Keratinocyte (primary cell): ENCODE measurements at regions not wholly inside any gene's neighbourhood (a gene's known extent, or its start where the extent isn't known, plus 50 kb on each side); places are given as distances from the start of the nearest gene placed in this dataset.

Experiments used
- DNase-seq: peaks from one replicate; pipeline ENCODE4 v3.0.0-alpha.2; 2011; ENCODE audit warnings: low read depth, missing footprints, low spot score
- FAIRE-seq: peaks from 2 replicates; lab custom pipeline; 2011; peaks lifted over from hg19 to GRCh38; lab: Jason Lieb, UNC
- H2AFZ ChIP-seq: 2 replicates; pipeline ENCODE4 v1.6.0; 2012; ENCODE audit warnings: low read length, control low read depth, inconsistent platforms; ENCODE audit not compliant: control insufficient read depth
- H3K27ac ChIP-seq: 2 replicates; pipeline ENCODE4 v1.5.1; 2011; ENCODE audit warnings: low read length; ENCODE audit not compliant: control insufficient read depth, insufficient read depth
- H3K27me3 ChIP-seq: 3 replicates; pipeline ENCODE4 v1.6.0; 2011; ENCODE audit warnings: low read length; ENCODE audit not compliant: control insufficient read depth, insufficient read depth; ENCODE audit errors: extremely low read depth
- H3K36me3 ChIP-seq, 2 experiments: 2 replicates in 1 of 2; 3 replicates in 1 of 2; pipeline ENCODE4 v1.5.1; 2011; ENCODE audit warnings: low read length in 2 of 2, mild to moderate bottlenecking in 1 of 2; ENCODE audit not compliant: control insufficient read depth in 2 of 2, insufficient read depth in 2 of 2; ENCODE audit errors: extremely low read depth in 1 of 2
- H3K4me1 ChIP-seq: 3 replicates; pipeline ENCODE4 v1.5.1; 2011; ENCODE audit warnings: low read length; ENCODE audit not compliant: control insufficient read depth, insufficient read depth; ENCODE audit errors: extremely low read depth
- H3K4me2 ChIP-seq: 3 replicates; pipeline ENCODE4 v1.6.0; 2011; ENCODE audit warnings: low read depth, low read length; ENCODE audit not compliant: control insufficient read depth, insufficient read depth; ENCODE audit errors: extremely low read depth
- H3K4me3 ChIP-seq, 3 experiments: fragments of 200-600 bp in 1 of 3; sonication (generic) in 1 of 3; 2 replicates in 2 of 3; 3 replicates in 1 of 3; pipeline ENCODE4 v1.5.1; 2011 to 2016; ENCODE audit warnings: low read length in 3 of 3, mild to moderate bottlenecking in 3 of 3, control low read depth in 2 of 3, inconsistent platforms in 1 of 3, low read depth in 1 of 3, mixed read lengths in 1 of 3, mixed run types in 1 of 3, moderate library complexity in 1 of 3; ENCODE audit not compliant: control insufficient read depth in 2 of 3, insufficient read depth in 2 of 3; ENCODE audit errors: extremely low read depth in 1 of 3
- H3K79me2 ChIP-seq: 2 replicates; pipeline ENCODE4 v1.6.0; 2012; ENCODE audit warnings: low read length; ENCODE audit not compliant: control insufficient read depth, insufficient read depth
- H3K9ac ChIP-seq: 3 replicates; pipeline ENCODE4 v1.6.0; 2011; ENCODE audit warnings: low read length; ENCODE audit not compliant: control insufficient read depth, insufficient read depth; ENCODE audit errors: extremely low read depth
- H3K9me1 ChIP-seq: 3 replicates; pipeline ENCODE4 v1.6.0; 2011; ENCODE audit warnings: low read length; ENCODE audit not compliant: control insufficient read depth, insufficient read depth; ENCODE audit errors: extremely low read depth
- H3K9me3 ChIP-seq: 2 replicates; pipeline ENCODE4 v1.5.1; 2012; ENCODE audit warnings: low read depth, low read length; ENCODE audit not compliant: control insufficient read depth
- H4K20me1 ChIP-seq: 3 replicates; pipeline ENCODE4 v1.6.0; 2011; ENCODE audit warnings: low read length; ENCODE audit not compliant: control insufficient read depth, insufficient read depth; ENCODE audit errors: extremely low read depth
- EZH2 ChIP-seq: IDR thresholded peaks from one replicate; pipeline ENCODE4 v1.6.1; 2012; ENCODE audit warnings: inconsistent platforms, mild to moderate bottlenecking, low read length, moderate library complexity
- dilution Hi-C: fragments of 300-500 bp; cut with MboI; formaldehyde crosslinking; loops from one replicate; pipeline ENCODE4 v1.7.0; 2020; ENCODE audit warnings: low sequenced_read_pairs; ENCODE audit not compliant: extremely low pct_ligation_motif_present
- TF ChIP-seq, protein P1 (sequence below), 3 experiments: IDR thresholded peaks in 1 of 3; conservative IDR thresholded peaks in 1 of 3; optimal IDR thresholded peaks in 1 of 3; 2 replicates in 2 of 3; 3 replicates in 1 of 3; pipeline versions ENCODE3 to v1.5.1; 2011; ENCODE audit warnings: low read length in 3 of 3, mild to moderate bottlenecking in 3 of 3, moderate library complexity in 2 of 3, control low read depth in 1 of 3, inconsistent platforms in 1 of 3; ENCODE audit not compliant: insufficient read depth in 2 of 3; ENCODE audit errors: extremely low read depth in 1 of 3

DNA sequence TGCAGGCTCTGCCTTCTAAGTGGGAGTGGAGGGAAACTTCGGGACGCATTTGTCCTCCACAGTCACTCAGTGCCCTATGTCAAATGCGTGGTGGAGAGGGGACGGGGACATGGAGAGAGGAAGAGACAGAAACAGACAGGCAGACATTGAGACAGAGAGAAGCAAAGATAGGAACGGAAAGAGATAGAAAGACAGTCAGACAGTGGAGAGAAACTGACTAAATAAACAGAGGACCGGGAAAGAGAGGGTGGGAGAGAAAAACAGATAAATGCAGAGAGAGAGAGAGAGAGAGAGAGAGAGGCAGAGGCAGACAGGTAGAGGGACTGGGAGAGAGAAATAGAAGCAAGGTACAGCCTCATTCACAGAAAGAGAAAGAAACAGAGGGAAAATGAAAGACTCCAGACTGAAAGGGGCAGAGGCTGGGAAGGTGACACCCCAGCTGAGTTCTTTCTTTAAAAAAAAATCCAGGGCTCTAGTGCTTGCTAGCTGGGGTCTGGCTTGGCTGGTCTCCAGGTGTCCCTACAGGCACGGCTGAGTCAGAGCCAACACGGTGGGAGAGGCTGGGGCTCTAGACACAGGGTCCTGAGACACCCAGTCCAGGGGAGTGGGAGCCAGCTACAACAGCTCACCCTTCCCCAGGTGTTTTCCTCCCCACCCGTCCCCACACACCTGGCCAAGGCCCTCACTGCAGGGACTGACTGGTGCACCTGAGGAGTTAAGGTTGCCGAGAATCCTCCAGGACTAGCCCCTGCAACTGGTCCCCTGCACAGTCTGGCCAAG lies 506.1 kb upstream of the PROK2 start:
- TF ChIP-seq, protein P1, sequence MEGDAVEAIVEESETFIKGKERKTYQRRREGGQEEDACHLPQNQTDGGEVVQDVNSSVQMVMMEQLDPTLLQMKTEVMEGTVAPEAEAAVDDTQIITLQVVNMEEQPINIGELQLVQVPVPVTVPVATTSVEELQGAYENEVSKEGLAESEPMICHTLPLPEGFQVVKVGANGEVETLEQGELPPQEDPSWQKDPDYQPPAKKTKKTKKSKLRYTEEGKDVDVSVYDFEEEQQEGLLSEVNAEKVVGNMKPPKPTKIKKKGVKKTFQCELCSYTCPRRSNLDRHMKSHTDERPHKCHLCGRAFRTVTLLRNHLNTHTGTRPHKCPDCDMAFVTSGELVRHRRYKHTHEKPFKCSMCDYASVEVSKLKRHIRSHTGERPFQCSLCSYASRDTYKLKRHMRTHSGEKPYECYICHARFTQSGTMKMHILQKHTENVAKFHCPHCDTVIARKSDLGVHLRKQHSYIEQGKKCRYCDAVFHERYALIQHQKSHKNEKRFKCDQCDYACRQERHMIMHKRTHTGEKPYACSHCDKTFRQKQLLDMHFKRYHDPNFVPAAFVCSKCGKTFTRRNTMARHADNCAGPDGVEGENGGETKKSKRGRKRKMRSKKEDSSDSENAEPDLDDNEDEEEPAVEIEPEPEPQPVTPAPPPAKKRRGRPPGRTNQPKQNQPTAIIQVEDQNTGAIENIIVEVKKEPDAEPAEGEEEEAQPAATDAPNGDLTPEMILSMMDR (optimal IDR thresholded peaks at IDR 0.05 in 1 of 3, IDR thresholded peaks at IDR 0.05 in 1 of 3, conservative IDR thresholded peaks at IDR 0.05 in 1 of 3; ENCODE audit: extremely low read depth in 1 of 3, insufficient read depth in 2 of 3, low read length in 3 of 3): no peak
- TF ChIP-seq EZH2: no peak
- dilution Hi-C loops: no loop called here
- Histone ChIP-seq H4K20me1 (no peaks in the 10 kb centered on the region), H3K4me3 (no peak overlapping the region), H3K4me2 (no peak overlapping the region), H3K9me1 (no peaks in the 10 kb centered on the region), H3K79me2 (no peaks in the 10 kb centered on the region), H3K9ac (no peak overlapping the region), H3K9me3 (no peaks in the 10 kb centered on the region), H3K27ac (no peak overlapping the region), H3K4me1 (peaks cover 24% of the 10 kb centered on the region), H3K27me3 (peaks cover 10% of the 10 kb centered on the region), H2AFZ (no peak overlapping the region), H3K36me3 (no peaks in the 10 kb centered on the region)
- FAIRE-seq (peak; percentile 39), DNase-seq (no peak)

GRCh38 chr3:72289692-72290071 lies 504.7 kb upstream of the PROK2 start:
- H3K4me3 ChIP-seq: peak overlapping the region in 2 of 3 experiments; percentile 40 to 48
- H2AFZ ChIP-seq: peak overlapping the region; percentile 67
- peak overlapping the region; percentile 79 for H3K4me2 ChIP-seq
- H4K20me1 ChIP-seq: no peaks in the 10 kb centered on the region
- DNase-seq (no peak), FAIRE-seq (no peak)
- no peak overlapping the region for H3K27ac ChIP-seq
- H3K36me3 ChIP-seq: no peaks in the 10 kb centered on the region
- peaks cover 19% of the 10 kb centered on the region for H3K4me1 ChIP-seq
- peak overlapping the region; percentile 7 for H3K9ac ChIP-seq
- no peak for TF ChIP-seq EZH2
- TF ChIP-seq, protein P1 (optimal IDR thresholded peaks at IDR 0.05 in 1 of 3, IDR thresholded peaks at IDR 0.05 in 1 of 3, conservative IDR thresholded peaks at IDR 0.05 in 1 of 3; ENCODE audit: extremely low read depth in 1 of 3, insufficient read depth in 2 of 3, low read length in 3 of 3): no peak
- no peaks in the 10 kb centered on the region for H3K9me1 ChIP-seq
- H3K79me2 ChIP-seq: no peaks in the 10 kb centered on the region
- H3K27me3 ChIP-seq: peaks cover 10% of the 10 kb centered on the region
- no peaks in the 10 kb centered on the region for H3K9me3 ChIP-seq
- dilution Hi-C loops: no loop called here
